Pancreas (tissue), 10 donors: ENCODE measurements at regions not wholly inside any gene's neighbourhood (a gene's known extent, or its start where the extent isn't known, plus 50 kb on each side); places are given as distances from the start of the nearest gene placed in this dataset.

Experiments used
- ATAC-seq, 4 donors: fragments of 200-7000 bp; cut with Tn5 transposase; one replicate each; pipeline versions ENCODE4 v1.8.0 to v1.9.1; 2020; ENCODE audit warnings: mild to moderate bottlenecking in 4 of 4, moderate library complexity in 4 of 4
- DNase-seq, 6 donors: peaks; one replicate each; pipeline ENCODE4 v3.0.0-alpha.2; 2020
- FAIRE-seq: peaks from 2 replicates; lab custom pipeline; 2012; peaks lifted over from hg19 to GRCh38; lab: Jason Lieb, UNC
- H3K27ac ChIP-seq, 4 donors: fragments of 200-600 bp; sonication (generic); 1 replicate in 3 of 4; 2 replicates in 1 of 4; pipeline versions ENCODE4 v1.5.0 to v1.8.0; 2020
- H3K27me3 ChIP-seq, 4 donors: fragments of 200-600 bp; one replicate each; pipeline ENCODE4 v1.8.0; 2021
- H3K36me3 ChIP-seq, 3 donors: fragments of 200-600 bp; sonication (generic) in 1 of 3; one replicate each; pipeline versions ENCODE4 v1.5.0 to v1.8.0; 2020 to 2021
- H3K4me1 ChIP-seq, 3 donors: fragments of 200-600 bp; one replicate each; pipeline ENCODE4 v1.8.0; 2021
- H3K4me3 ChIP-seq, 4 donors: fragments of 200-600 bp; sonication (generic) in 2 of 4; one replicate each; pipeline versions ENCODE4 v1.5.0 to v1.8.0; 2020 to 2021
- H3K9me3 ChIP-seq, 4 donors: fragments of 200-600 bp; one replicate each; pipeline ENCODE4 v1.8.0; 2021
- WGBS, 2 donors: extraction: QIAGEN DNeasy Blood & Tissue Kit; methylation state at CpG; one replicate each; pipeline ENCODE4 v1.1.7; 2013; 5-methylcytosine and 5-hydroxymethylcytosine counted together
- intact Hi-C, 3 donors: fragments of 100-400 bp; cut with DNase I; formaldehyde crosslinking; loops; one replicate each; pipeline versions ENCODE4 v1.11.1 to v1.14.2; 2022
- TF ChIP-seq, protein P1 (sequence below), 4 donors: fragments of 200-600 bp; sonication (generic) in 3 of 4; IDR thresholded peaks; one replicate each; pipeline versions ENCODE4 v1.5.0 to v1.8.0; 2021; ENCODE audit warnings: antibody characterized with exemption in 4 of 4
- donor health status: healthy with polysubstance abuse.
- donor health status: DM: no; HTN: no; CAD: no; lungs with moderate emphysema.
- donor health status: DM: no; HTN: no; CAD: no.
- donor health status: control.
- donor health status: control.
- donor health status: Bipolar disorder and iron deficiency.
- donor health status: DM: yes; HTN: yes; CAD: no.
- donor health status: DM: no; HTN: no; CAD: no.
- donor health status: DM: no; HTN: no; CAD: no.
- donor health status: DM: yes; HTN: yes; CAD: no.

DNA sequence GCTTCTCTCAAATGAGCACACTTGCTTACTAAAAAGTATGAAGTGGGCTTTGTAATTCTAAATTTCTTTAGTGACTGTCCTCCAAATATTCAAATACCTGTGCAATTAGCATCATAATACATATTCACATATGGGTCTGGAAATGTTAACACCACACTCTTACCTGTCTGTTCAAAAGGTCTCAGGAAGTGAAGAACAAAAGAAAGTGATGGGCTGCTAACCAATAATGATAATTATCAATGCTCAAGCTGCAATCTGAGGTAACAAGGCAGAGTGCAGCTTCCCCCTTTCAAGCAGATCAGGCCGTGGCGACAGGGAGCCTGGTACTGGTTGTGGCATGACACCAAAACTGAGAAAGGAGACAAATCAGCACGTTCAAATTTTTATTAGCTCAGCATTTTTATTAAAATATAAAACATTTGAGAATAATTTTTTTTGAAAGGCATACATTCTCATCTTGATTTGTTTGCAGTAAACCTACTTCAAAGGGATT is 1044.7 kb upstream of the EPHA7 start:
- Histone ChIP-seq H3K27me3 (no peaks in the 10 kb centered on the region), H3K4me1 (no peaks in the 10 kb centered on the region), H3K4me3 (no peak overlapping the region), H3K9me3 (no peaks in the 10 kb centered on the region), H3K27ac (no peak overlapping the region), H3K36me3 (no peaks in the 10 kb centered on the region)
- FAIRE-seq (no peak), ATAC-seq (no peak), DNase-seq (no peak)
- TF ChIP-seq, protein P1, sequence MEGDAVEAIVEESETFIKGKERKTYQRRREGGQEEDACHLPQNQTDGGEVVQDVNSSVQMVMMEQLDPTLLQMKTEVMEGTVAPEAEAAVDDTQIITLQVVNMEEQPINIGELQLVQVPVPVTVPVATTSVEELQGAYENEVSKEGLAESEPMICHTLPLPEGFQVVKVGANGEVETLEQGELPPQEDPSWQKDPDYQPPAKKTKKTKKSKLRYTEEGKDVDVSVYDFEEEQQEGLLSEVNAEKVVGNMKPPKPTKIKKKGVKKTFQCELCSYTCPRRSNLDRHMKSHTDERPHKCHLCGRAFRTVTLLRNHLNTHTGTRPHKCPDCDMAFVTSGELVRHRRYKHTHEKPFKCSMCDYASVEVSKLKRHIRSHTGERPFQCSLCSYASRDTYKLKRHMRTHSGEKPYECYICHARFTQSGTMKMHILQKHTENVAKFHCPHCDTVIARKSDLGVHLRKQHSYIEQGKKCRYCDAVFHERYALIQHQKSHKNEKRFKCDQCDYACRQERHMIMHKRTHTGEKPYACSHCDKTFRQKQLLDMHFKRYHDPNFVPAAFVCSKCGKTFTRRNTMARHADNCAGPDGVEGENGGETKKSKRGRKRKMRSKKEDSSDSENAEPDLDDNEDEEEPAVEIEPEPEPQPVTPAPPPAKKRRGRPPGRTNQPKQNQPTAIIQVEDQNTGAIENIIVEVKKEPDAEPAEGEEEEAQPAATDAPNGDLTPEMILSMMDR (IDR thresholded peaks at IDR 0.05): no peak
- 42 to 45% methylated on average over 3 of the region's 3 CpGs for WGBS, 2 donors
- intact Hi-C loops: no loop called here

DNA sequence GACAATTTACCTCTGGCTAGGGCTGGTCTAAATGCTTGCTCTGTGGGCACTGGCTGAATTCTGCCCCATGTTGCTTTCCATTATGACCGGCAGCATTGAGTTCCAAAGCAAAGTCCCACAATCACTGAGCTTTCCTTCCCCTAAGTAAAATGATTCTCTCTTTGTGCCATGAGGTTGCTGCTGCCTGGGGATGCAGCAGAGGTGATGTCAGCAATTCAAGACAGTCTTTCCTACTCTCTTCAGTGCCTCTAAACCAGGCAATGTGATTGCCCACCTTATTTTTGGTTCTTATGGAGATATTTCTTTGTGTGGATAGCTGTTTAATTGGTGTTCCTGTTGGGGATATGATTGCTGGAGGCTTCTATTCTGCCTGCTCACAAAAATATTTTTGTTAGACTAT is 1043.9 kb upstream of the EPHA7 start:
- no peak for DNase-seq
- H3K9me3 ChIP-seq: no peaks in the 10 kb centered on the region
- TF ChIP-seq, protein P1 (IDR thresholded peaks at IDR 0.05): no peak
- ATAC-seq: no peak
- no peak overlapping the region for H3K4me3 ChIP-seq
- no peaks in the 10 kb centered on the region for H3K4me1 ChIP-seq
- no peaks in the 10 kb centered on the region for H3K27me3 ChIP-seq
- H3K36me3 ChIP-seq: no peaks in the 10 kb centered on the region
- WGBS, 2 donors: 83 to 84% methylated on average over 1 of the region's 1 CpG
- no peak overlapping the region for H3K27ac ChIP-seq
- intact Hi-C loops: no loop called here
- no peak for FAIRE-seq

- Histone ChIP-seq H3K4me3 (no peak overlapping the region), H3K27me3 (no peaks in the 10 kb centered on the region), H3K27ac (no peak overlapping the region), H3K4me1 (no peaks in the 10 kb centered on the region), H3K36me3 (no peaks in the 10 kb centered on the region), H3K9me3 (no peaks in the 10 kb centered on the region)
- FAIRE-seq (no peak), DNase-seq (peak in 1 of 6 donors; percentile 18), ATAC-seq (no peak)
- intact Hi-C loops: no loop called here
- TF ChIP-seq, protein P1 (IDR thresholded peaks at IDR 0.05): no peak
Measured at GRCh38 chr6:94462231-94462630, 1042.9 kb upstream of the EPHA7 start.

DNA sequence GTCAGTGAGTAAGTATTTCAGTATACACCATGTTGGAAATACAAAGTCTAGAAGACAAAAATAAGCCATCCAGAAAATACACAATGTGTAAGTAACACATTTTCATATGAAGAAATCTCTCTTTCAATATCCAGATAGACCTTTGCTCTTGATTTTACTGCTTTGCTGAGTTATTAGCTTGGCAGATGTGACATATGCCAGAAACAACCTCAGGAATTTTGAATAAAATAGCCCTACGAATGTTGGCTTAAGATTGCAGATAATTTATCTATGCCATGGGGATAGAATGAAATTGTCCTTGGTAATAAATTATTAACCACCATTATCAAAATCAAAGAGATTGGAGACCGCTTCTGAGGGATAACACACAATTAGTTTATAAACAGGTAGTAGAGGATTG is 1036.9 kb upstream of the EPHA7 start:
- H3K27ac ChIP-seq: no peak overlapping the region
- no peaks in the 10 kb centered on the region for H3K4me1 ChIP-seq
- ATAC-seq: no peak
- H3K9me3 ChIP-seq: no peaks in the 10 kb centered on the region
- 14 to 18% methylated on average over 2 of the region's 2 CpGs for WGBS, 2 donors
- TF ChIP-seq, protein P1 (IDR thresholded peaks at IDR 0.05): no peak
- no peak for DNase-seq
- no peak overlapping the region for H3K4me3 ChIP-seq
- intact Hi-C loops: no loop called here
- no peaks in the 10 kb centered on the region for H3K27me3 ChIP-seq
- no peaks in the 10 kb centered on the region for H3K36me3 ChIP-seq
- no peak for FAIRE-seq

DNA sequence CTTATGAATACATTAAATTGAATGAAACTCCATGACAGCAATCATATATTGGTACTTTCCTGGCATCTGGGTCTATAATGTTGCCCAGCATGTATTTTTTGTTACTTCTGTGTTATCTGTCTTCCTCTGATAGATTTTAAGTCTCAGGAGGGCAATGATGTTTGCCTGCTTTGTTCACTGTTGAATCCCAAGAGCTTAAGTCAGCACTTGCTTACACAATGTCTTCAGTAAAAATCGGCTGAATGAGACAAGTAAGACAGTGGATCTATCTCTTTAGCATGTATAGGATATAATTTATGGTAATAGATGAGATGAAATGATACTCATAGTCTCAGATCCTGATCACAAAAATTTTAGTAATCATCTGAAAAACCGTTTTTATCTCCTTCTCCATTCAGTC is 1034.9 kb upstream of the EPHA7 start:
- WGBS, 2 donors: 26 to 29% methylated on average over 2 of the region's 2 CpGs
- TF ChIP-seq, protein P1 (IDR thresholded peaks at IDR 0.05): no peak
- Histone ChIP-seq H3K4me1 (no peaks in the 10 kb centered on the region), H3K4me3 (no peak overlapping the region), H3K9me3 (no peaks in the 10 kb centered on the region), H3K27me3 (no peaks in the 10 kb centered on the region), H3K27ac (no peak overlapping the region), H3K36me3 (no peaks in the 10 kb centered on the region)
- DNase-seq (no peak), ATAC-seq (no peak), FAIRE-seq (no peak)
- intact Hi-C loops: no loop called here
